ENCODE measurements at regions not wholly inside any gene's neighbourhood (a gene's known extent, or its start where the extent isn't known, plus 50 kb on each side); places are given as distances from the start of the nearest gene placed in this dataset.

DNA sequence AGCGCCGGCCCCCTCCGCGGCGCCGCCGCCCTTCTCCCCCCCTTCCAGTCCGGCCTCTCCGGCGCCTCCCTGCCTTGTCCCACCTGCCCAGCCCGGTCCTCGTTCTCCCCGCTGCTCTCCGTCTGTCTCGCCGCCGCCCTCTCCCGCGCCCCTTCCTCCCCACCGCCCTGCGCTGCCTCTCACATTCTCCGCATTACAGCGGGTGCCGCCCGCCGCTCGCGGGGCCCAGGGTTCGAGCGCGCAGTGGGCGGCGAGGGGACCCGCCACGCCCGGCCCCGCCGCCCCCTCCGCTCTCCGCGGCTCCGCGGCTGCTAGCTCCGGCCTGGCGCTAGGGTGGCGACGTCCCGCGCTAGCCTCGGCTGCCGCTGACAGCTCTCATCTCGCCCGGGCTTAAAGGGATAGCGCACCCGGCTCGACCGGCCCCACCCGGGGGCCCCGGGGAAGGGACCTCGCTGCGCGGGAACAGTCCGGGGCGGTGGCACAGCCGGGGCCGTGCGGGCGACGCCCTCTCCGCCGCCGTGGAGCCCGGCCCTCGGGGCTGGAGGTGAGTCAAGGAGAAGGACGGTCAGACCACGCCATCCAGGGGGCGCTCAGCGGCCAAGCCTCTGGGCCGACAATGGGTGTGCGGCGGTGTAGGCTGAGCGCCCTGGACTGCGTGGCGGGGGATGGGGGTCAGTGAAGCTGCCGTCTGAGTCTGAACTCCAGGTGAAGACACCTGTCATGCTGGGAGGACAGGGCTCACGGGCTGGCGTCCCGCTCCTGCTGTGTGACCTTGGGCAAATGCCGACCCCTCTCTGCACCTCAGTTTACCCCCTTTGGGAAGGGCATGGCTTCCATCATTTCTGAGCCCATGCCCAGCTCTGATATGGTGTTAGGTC, 187.4 kb upstream of the LINGO1 start:
- H3K4me3 ChIP-seq (replicated peaks in 1 of 2; ENCODE audit: low read depth in 2 of 2, low read length in 2 of 2) = no peak overlapping the region
- peak in 1 of 2 donors; percentile 19 for DNase-seq (ENCODE audit: low read depth in 2 of 2)
- TF ChIP-seq, protein P1, sequence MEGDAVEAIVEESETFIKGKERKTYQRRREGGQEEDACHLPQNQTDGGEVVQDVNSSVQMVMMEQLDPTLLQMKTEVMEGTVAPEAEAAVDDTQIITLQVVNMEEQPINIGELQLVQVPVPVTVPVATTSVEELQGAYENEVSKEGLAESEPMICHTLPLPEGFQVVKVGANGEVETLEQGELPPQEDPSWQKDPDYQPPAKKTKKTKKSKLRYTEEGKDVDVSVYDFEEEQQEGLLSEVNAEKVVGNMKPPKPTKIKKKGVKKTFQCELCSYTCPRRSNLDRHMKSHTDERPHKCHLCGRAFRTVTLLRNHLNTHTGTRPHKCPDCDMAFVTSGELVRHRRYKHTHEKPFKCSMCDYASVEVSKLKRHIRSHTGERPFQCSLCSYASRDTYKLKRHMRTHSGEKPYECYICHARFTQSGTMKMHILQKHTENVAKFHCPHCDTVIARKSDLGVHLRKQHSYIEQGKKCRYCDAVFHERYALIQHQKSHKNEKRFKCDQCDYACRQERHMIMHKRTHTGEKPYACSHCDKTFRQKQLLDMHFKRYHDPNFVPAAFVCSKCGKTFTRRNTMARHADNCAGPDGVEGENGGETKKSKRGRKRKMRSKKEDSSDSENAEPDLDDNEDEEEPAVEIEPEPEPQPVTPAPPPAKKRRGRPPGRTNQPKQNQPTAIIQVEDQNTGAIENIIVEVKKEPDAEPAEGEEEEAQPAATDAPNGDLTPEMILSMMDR (IDR thresholded peaks at IDR 0.05; ENCODE audit: low read depth, low read length) = peak; percentile 20

DNA sequence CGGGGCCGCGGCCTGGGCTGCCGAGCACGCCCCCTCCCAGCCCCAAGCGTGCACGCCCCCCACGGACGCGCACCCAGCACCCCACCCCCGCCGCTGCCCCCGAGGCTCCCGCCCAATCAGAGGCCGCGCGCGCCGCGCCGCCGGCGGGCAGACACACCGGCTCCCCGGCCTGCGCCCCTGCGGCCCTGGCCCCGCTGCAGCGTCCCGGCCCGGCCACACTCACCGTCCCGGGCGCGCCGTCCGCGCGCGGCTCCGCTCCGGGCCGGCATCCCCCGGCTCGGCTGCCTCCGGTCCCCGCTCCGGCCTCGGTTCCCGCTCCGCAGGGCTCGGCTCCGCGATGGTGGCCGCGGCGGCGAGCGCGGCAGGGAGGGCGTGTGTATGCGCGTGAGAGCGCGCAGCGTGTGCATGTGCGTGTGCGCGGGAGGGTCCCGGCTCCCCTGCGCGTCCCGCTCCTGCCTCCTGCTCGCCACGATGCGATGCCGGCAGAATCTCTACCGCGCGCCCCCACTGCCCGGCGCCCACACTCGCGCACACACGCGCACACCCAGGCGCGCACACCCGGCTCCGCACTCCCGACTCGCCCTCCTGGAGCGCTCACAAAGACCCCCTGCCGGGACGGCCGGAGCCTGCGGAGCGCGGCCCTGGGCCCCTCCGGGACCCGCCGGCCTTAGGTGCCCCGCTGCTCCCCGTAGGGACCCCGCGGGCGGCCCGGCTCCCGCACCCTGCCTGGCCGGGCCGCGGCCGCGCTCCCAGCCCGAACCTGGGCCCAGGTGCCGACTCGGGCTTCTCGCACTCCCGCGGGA, 186.5 kb upstream of the LINGO1 start:
- TF ChIP-seq, protein P1 (IDR thresholded peaks at IDR 0.05; ENCODE audit: low read depth, low read length) = no peak
- no peak overlapping the region for H3K4me3 ChIP-seq (replicated peaks in 1 of 2; ENCODE audit: low read depth in 2 of 2, low read length in 2 of 2)
- no peak for DNase-seq (ENCODE audit: low read depth in 2 of 2)

DNA sequence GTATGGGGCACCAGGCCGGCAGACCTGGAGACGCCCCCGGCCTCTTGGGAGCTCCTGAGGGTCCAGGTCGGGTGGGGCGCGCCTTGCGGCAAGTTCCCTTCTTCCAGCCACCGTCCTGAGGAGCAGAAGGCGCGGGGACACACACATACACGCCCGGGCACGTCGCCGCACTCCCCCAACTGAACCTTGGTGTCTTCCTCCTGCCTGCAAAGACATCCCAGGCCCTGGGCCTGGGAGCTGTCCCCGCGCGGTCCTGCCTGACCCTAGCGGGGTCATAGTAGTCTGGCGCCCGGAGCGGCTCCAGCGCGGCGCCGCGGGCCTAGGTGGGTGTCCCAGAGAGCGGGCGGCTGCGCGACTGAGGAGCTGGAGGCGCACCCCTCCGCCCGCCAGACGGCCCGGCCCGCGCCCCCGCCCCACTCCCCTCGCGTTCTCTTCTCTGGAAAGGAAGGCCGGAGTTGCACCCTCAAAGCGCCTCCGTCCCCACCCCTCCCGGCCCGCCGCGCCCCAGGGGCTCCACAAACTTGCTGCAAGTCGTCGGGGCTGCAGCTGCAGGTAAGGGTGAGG, 185.9 kb upstream of the LINGO1 start:
- DNase-seq (ENCODE audit: low read depth in 2 of 2) = no peak
- H3K4me3 ChIP-seq (replicated peaks in 1 of 2; ENCODE audit: low read depth in 2 of 2, low read length in 2 of 2) = no peak overlapping the region
- TF ChIP-seq, protein P1 (IDR thresholded peaks at IDR 0.05; ENCODE audit: low read depth, low read length) = no peak

DNA sequence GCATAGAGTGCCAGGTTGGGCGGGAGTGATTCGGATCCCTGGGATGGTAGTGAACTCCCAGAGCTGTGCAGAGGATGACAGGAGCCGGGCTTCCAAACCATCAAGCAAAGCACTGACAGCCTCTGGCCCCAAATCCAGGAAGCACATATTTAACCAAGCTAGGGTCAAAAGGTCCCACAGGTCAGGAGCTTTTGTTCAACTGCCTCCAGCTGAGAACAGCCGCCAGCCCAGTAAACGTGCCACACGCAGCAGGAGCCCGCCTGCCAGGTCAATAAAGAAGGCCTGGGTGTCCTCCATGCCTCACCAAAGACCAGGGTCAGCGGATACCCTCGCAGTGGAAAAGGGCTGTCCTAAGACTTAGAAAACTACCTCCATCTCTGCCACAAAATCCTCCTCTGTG, 184.7 kb upstream of the LINGO1 start:
- TF ChIP-seq, protein P1 (IDR thresholded peaks at IDR 0.05; ENCODE audit: low read depth, low read length) = no peak
- H3K4me3 ChIP-seq (replicated peaks in 1 of 2; ENCODE audit: low read depth in 2 of 2, low read length in 2 of 2) = no peak overlapping the region
- DNase-seq (ENCODE audit: low read depth in 2 of 2) = no peak

DNA sequence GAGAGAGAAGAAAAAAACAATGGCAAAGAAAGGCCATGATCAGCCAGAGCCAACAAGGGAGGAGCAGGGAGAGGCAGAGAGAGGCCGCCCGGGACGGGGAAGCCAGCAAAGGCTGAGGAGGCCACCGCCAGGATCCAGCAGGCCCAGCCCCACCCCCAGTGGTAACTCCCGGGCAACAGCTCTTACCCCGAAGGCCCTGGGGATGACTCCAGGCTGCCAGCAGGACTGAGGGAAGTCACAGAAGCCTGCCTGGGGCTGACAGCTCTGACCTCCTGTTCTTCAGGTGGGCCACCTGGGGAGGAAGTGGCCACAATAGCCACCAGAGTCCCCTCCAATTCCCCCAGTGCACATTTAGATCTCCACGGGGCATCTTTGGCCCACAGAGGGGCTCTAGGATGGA, 184.3 kb upstream of the LINGO1 start:
- DNase-seq (ENCODE audit: low read depth in 2 of 2) = no peak
- TF ChIP-seq, protein P1 (IDR thresholded peaks at IDR 0.05; ENCODE audit: low read depth, low read length) = no peak
- H3K4me3 ChIP-seq (replicated peaks in 1 of 2; ENCODE audit: low read depth in 2 of 2, low read length in 2 of 2) = no peak overlapping the region

DNA sequence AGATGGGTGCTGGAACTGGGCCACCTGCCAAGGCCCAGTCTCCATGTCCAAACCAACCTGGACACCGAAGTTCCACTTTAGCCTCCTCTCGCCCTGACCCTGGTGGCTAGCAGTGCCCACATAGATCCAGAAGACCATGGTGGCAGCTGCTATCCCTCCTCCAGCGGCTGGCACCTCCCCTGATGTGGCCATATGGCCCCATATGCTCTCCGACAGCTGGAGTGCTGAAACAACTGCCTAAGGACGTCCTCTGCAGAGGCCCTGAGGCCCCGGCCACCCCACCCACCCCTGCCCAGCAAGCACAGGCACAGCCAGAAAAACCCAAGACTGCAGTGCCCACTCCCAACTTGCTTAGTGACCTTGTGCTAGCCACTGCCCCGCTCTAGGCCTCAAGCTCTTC, 182.3 kb upstream of the LINGO1 start:
- DNase-seq (ENCODE audit: low read depth in 2 of 2) = no peak
- TF ChIP-seq, protein P1 (IDR thresholded peaks at IDR 0.05; ENCODE audit: low read depth, low read length) = no peak
- no peak overlapping the region for H3K4me3 ChIP-seq (replicated peaks in 1 of 2; ENCODE audit: low read depth in 2 of 2, low read length in 2 of 2)

Data from cardiac fibroblast (primary cell).